CD4-positive, alpha-beta T cell (primary cell): ENCODE measurements at regions not wholly inside any gene's neighbourhood (a gene's known extent, or its start where the extent isn't known, plus 50 kb on each side); places are given as distances from the start of the nearest gene placed in this dataset.

Source experiments
- ATAC-seq: fragments of 200-7000 bp; cut with Tn5 transposase; one replicate; pipeline ENCODE4 v1.10.0; 2022; ENCODE audit warnings: mild to moderate bottlenecking; ENCODE audit not compliant: poor library complexity
- CTCF ChIA-PET: fragments of 350-600 bp; sonication (Branson Sonifier 250); formaldehyde crosslinking; loops from one replicate; lab custom pipeline; 2021; ENCODE audit warnings: antibody characterized with exemption, inconsistent platforms; lab: Charles Lee
- POLR2A ChIA-PET: fragments of 350-600 bp; sonication (Branson Sonifier 250); formaldehyde crosslinking; loops from one replicate; lab custom pipeline; 2021; ENCODE audit warnings: antibody characterized with exemption, inconsistent platforms; lab: Charles Lee
- DNase-seq, 14 experiments: peaks; one replicate each; pipeline ENCODE4 v3.0.0-alpha.2; 2013 to 2020; ENCODE audit warnings: mixed read lengths in 2 of 14
- H3K27ac ChIP-seq, 2 donors: one replicate each; pipeline versions ENCODE4 v1.5.1 to v1.7.0; 2013; ENCODE audit warnings: low read length in 2 of 2, low read depth in 1 of 2, mild to moderate bottlenecking in 1 of 2
- H3K27me3 ChIP-seq, 2 experiments: 1 replicate in 1 of 2; 2 replicates in 1 of 2; pipeline versions ENCODE4 v1.6.1 to v1.7.0; 2013; ENCODE audit warnings: low read length in 2 of 2, control low read depth in 1 of 2, mild to moderate bottlenecking in 1 of 2, moderate library complexity in 1 of 2; ENCODE audit not compliant: insufficient read depth in 2 of 2, control insufficient read depth in 1 of 2
- H3K36me3 ChIP-seq: one replicate; pipeline ENCODE4 v1.6.1; 2013; ENCODE audit warnings: low read length, control low read depth; ENCODE audit not compliant: insufficient read depth
- H3K4me1 ChIP-seq: one replicate; pipeline ENCODE4 v1.6.1; 2013; ENCODE audit warnings: low read length, control low read depth; ENCODE audit not compliant: insufficient read depth
- H3K4me3 ChIP-seq: one replicate; pipeline ENCODE4 v1.5.1; 2013; ENCODE audit warnings: mild to moderate bottlenecking, low read length, moderate library complexity
- H3K9me3 ChIP-seq, 2 experiments: 1 replicate in 1 of 2; 2 replicates in 1 of 2; pipeline versions ENCODE4 v1.6.1 to v1.7.0; 2013; ENCODE audit warnings: low read length in 2 of 2, mild to moderate bottlenecking in 2 of 2, control low read depth in 1 of 2, moderate library complexity in 1 of 2; ENCODE audit not compliant: control insufficient read depth in 1 of 2, insufficient read depth in 1 of 2
- H3K27ac Mint-ChIP-seq: one replicate; pipeline ENCODE4 v1.8.0; 2020; ENCODE audit warnings: mixed read lengths
- H3K27me3 Mint-ChIP-seq: one replicate; pipeline ENCODE4 v1.8.0; 2021; ENCODE audit warnings: mixed read lengths
- H3K36me3 Mint-ChIP-seq: one replicate; pipeline ENCODE4 v1.8.0; 2021; ENCODE audit warnings: low read depth, mixed read lengths
- H3K4me1 Mint-ChIP-seq: one replicate; pipeline ENCODE4 v1.8.0; 2021; ENCODE audit warnings: low read depth, mixed read lengths
- H3K4me3 Mint-ChIP-seq: one replicate; pipeline ENCODE4 v1.8.0; 2020; ENCODE audit warnings: mild to moderate bottlenecking, mixed read lengths
- H3K9me3 Mint-ChIP-seq: one replicate; pipeline ENCODE4 v1.8.0; 2020; ENCODE audit warnings: mixed read lengths
- intact Hi-C, 2 experiments: fragments of 100-400 bp; cut with DNase I in 1 of 2; cut with micrococcal nuclease in 1 of 2; formaldehyde crosslinking; loops; one replicate each; pipeline versions ENCODE4 v1.15.1 to v1.9.0; 2023 to 2025; cut with DNase I, micrococcal nuclease
- TF ChIP-seq, protein P1 (sequence below): fragments of 200-600 bp; IDR thresholded peaks from one replicate; pipeline ENCODE4 v1.8.0; 2022; ENCODE audit warnings: antibody characterized with exemption, mild to moderate bottlenecking

DNA sequence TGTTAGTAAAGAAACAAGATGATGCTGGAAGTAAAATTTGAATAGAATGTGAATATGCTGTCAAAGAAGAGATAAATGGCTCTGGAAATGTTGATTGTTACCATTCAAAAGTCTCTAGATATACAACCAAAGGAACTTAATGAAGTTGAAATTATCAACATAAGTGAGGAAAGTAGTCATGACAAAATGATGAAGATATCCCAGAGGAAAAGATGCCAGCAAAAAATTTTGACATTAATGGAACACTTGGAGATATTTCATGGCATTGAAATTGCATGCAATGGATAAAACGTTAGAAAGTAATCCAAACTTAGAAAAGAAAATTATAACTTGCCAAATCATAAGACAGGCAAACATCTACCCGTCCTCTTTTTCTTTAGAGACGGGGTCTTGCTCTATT, 154.5 kb upstream of the OLFM3 start:
- H3K27ac ChIP-seq, result no peak overlapping the region
- ChIA-PET POLR2A (no interaction called here), CTCF (no interaction called here)
- peaks cover 3% of the 10 kb centered on the region for H3K9me3 Mint-ChIP-seq
- no peak overlapping the region for H3K4me3 ChIP-seq
- no peaks in the 10 kb centered on the region for H3K27me3 Mint-ChIP-seq
- no peaks in the 10 kb centered on the region for H3K4me1 ChIP-seq
- TF ChIP-seq, protein P1, sequence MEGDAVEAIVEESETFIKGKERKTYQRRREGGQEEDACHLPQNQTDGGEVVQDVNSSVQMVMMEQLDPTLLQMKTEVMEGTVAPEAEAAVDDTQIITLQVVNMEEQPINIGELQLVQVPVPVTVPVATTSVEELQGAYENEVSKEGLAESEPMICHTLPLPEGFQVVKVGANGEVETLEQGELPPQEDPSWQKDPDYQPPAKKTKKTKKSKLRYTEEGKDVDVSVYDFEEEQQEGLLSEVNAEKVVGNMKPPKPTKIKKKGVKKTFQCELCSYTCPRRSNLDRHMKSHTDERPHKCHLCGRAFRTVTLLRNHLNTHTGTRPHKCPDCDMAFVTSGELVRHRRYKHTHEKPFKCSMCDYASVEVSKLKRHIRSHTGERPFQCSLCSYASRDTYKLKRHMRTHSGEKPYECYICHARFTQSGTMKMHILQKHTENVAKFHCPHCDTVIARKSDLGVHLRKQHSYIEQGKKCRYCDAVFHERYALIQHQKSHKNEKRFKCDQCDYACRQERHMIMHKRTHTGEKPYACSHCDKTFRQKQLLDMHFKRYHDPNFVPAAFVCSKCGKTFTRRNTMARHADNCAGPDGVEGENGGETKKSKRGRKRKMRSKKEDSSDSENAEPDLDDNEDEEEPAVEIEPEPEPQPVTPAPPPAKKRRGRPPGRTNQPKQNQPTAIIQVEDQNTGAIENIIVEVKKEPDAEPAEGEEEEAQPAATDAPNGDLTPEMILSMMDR, result no peak
- no peak overlapping the region for H3K27ac Mint-ChIP-seq
- no peaks in the 10 kb centered on the region for H3K9me3 ChIP-seq
- no peaks in the 10 kb centered on the region for H3K4me1 Mint-ChIP-seq
- no peak overlapping the region for H3K4me3 Mint-ChIP-seq
- H3K36me3 ChIP-seq, result no peaks in the 10 kb centered on the region
- DNase-seq (no peak), ATAC-seq (no peak)
- no peaks in the 10 kb centered on the region for H3K36me3 Mint-ChIP-seq
- no peaks in the 10 kb centered on the region for H3K27me3 ChIP-seq
- intact Hi-C loops, result no loop called here

DNA sequence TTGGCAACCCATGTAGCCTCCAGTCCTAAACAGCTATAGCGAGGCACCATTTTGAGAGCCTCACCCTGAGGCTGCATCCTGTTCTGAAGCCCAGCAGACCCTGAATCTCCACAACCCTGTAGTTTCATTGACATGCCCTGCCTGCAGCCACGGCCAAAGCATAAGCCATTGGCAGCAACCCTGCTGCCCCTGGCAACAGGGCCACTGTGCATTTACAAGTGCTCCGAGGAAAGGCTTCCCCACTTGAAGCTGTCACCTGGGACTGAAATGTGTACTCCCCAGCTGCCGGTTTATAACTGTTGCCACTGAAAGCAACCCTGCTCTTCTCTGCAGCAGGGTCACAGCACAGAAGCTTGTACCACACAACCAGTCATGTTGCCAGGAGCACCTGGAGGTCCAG, 124.2 kb upstream of the OLFM3 start:
- no peak for ATAC-seq
- no peaks in the 10 kb centered on the region for H3K36me3 Mint-ChIP-seq

GRCh38 chr1:102118150-102118549, 121.4 kb upstream of the OLFM3 start:
- H3K27ac ChIP-seq, result no peak overlapping the region

More for the DNA sequence above, 124.2 kb upstream of the OLFM3 start:
- Histone ChIP-seq H3K27me3 (no peaks in the 10 kb centered on the region), H3K4me1 (no peaks in the 10 kb centered on the region), H3K4me3 (no peak overlapping the region), H3K27ac (no peak overlapping the region), H3K9me3 (peaks cover 0 to 9% of the 10 kb centered on the region in 2 experiments), H3K36me3 (no peaks in the 10 kb centered on the region)
- Mint-ChIP-seq H3K9me3 (peaks cover 2% of the 10 kb centered on the region), H3K27me3 (no peaks in the 10 kb centered on the region), H3K27ac (no peak overlapping the region), H3K4me1 (no peaks in the 10 kb centered on the region), H3K4me3 (no peak overlapping the region)
- intact Hi-C loops, result no loop called here
- CTCF ChIA-PET, result no interaction called here
- POLR2A ChIA-PET, result no interaction called here
- TF ChIP-seq, protein P1, result no peak
- DNase-seq, result no peak

More at GRCh38 chr1:102118150-102118549, 121.4 kb upstream of the OLFM3 start:
- Mint-ChIP-seq H3K4me1 (no peaks in the 10 kb centered on the region), H3K9me3 (peaks cover 2% of the 10 kb centered on the region), H3K27me3 (no peaks in the 10 kb centered on the region), H3K36me3 (no peaks in the 10 kb centered on the region), H3K4me3 (no peak overlapping the region), H3K27ac (no peak overlapping the region)
- CTCF ChIA-PET, result no interaction called here
- no peak for ATAC-seq
- POLR2A ChIA-PET, result no interaction called here
- Histone ChIP-seq H3K36me3 (no peaks in the 10 kb centered on the region), H3K4me3 (no peak overlapping the region), H3K9me3 (peaks cover 0 to 9% of the 10 kb centered on the region in 2 experiments), H3K27me3 (no peaks in the 10 kb centered on the region), H3K4me1 (no peaks in the 10 kb centered on the region)
- DNase-seq, result no peak
- intact Hi-C loops, result no loop called here
- TF ChIP-seq, protein P1, result no peak
